GM06990 (cell line): ENCODE measurements at regions not wholly inside any gene's neighbourhood (a gene's known extent, or its start where the extent isn't known, plus 50 kb on each side); places are given as distances from the start of the nearest gene placed in this dataset.

Experiments used
- DNase-seq: peaks from one replicate; pipeline ENCODE4 v3.0.0-alpha.2; 2011; ENCODE audit not compliant: insufficient read length; ENCODE audit errors: extremely low read depth
- H3K27me3 ChIP-seq: replicated peaks from 2 replicates; pipeline ENCODE4 v1.6.0; 2011; ENCODE audit warnings: low read length; ENCODE audit not compliant: control insufficient read depth, insufficient read depth
- H3K36me3 ChIP-seq: 2 replicates; pipeline ENCODE4 v1.5.1; 2011; ENCODE audit warnings: low read length; ENCODE audit not compliant: control insufficient read depth, insufficient read depth
- H3K4me3 ChIP-seq: replicated peaks from 2 replicates; pipeline ENCODE4 v1.5.1; 2011; ENCODE audit warnings: low read depth, mild to moderate bottlenecking, control low read depth, low read length
- CTCF ChIP-seq: IDR thresholded peaks from 2 replicates; pipeline ENCODE4 v1.5.1; 2011; ENCODE audit warnings: low read length, control low read depth, mild to moderate bottlenecking, inconsistent platforms; ENCODE audit not compliant: insufficient read depth, poor library complexity, severe bottlenecking

GRCh38 chr5:68744206-68744605 lies 349.6 kb upstream of the SLC30A5 start:
- no peak for TF ChIP-seq CTCF
- H3K4me3 ChIP-seq = no peak overlapping the region
- no peak for DNase-seq
- no peaks in the 10 kb centered on the region for H3K36me3 ChIP-seq
- no peaks in the 10 kb centered on the region for H3K27me3 ChIP-seq

- peak; percentile 47 for TF ChIP-seq CTCF
- Histone ChIP-seq H3K4me3 (no peak overlapping the region), H3K36me3 (no peaks in the 10 kb centered on the region), H3K27me3 (no peaks in the 10 kb centered on the region)
- DNase-seq = no peak
Observed at GRCh38 chr5:68745448-68745847, 348.4 kb upstream of the SLC30A5 start.

DNA sequence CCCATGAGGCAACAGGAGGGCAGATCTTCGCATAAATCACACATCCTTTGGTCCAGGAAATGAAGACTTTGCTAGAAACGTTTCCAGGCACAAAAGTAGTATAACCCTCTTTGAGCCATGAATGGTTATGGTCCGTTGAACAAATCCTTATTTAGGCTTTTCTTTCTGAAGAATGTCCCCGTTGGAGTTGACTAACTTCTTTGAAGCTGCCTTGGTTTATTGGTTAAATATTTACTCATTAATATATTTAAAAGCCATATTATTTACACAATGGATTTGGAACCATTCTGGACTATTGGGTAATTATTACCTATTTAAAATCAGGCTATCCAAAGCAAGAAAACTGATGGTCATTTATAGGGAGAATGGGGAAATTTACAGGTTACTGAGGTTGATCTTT lies 347.6 kb upstream of the SLC30A5 start:
- TF ChIP-seq CTCF = no peak
- no peak for DNase-seq
- Histone ChIP-seq H3K4me3 (no peak overlapping the region), H3K27me3 (no peaks in the 10 kb centered on the region), H3K36me3 (no peaks in the 10 kb centered on the region)

DNA sequence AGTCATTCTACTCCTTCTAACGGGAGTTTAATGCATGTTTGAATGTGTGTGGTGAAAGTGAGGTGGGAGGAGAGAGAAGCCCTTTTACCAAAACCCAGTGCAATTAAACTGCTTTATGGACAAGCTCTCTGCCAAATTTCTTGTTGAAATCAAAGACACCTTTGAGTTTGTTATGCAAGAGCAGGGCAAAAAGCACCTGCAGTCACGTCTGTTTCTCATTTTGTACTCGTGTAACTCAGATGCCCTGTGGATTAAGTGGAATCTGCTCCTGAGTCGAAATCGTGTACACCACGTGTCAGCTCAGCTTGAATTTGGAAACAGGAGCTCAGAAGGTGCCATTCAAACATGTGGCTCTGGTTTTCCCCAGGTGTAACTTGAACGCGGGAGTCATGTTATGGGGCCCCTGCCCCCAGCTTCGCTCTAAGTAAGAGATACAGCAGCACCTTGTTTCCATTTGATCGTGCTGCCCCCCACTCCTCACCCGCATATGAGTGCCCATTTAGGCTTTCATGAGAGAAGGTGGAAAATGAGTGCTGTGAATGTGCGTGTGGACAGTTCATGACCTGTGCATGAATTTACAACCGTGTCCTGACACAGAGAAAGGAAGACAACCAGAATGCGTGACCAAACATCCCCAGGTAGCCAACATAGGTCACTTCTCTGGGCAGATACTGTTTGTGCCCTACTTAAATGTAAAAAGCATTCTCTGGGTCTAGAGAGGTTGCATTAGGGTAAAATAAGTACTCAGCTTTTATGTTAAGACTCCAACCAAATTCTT lies 347.0 kb upstream of the SLC30A5 start:
- Histone ChIP-seq H3K36me3 (no peaks in the 10 kb centered on the region), H3K27me3 (no peaks in the 10 kb centered on the region), H3K4me3 (no peak overlapping the region)
- no peak for TF ChIP-seq CTCF
- no peak for DNase-seq

- no peaks in the 10 kb centered on the region for H3K36me3 ChIP-seq
- H3K27me3 ChIP-seq = no peaks in the 10 kb centered on the region
- no peak overlapping the region for H3K4me3 ChIP-seq
- TF ChIP-seq CTCF = no peak
- DNase-seq = no peak
Observed at GRCh38 chr5:68747521-68747920, 346.3 kb upstream of the SLC30A5 start.

- no peak for DNase-seq
- TF ChIP-seq CTCF = no peak
- Histone ChIP-seq H3K27me3 (no peaks in the 10 kb centered on the region), H3K36me3 (no peaks in the 10 kb centered on the region), H3K4me3 (no peak overlapping the region)
Observed at GRCh38 chr5:68748101-68748500, 345.7 kb upstream of the SLC30A5 start.
